Panc1 (cell line): ENCODE measurements at regions not wholly inside any gene's neighbourhood (a gene's known extent, or its start where the extent isn't known, plus 50 kb on each side); places are given as distances from the start of the nearest gene placed in this dataset.

Source experiments
- ATAC-seq: fragments of 200-7000 bp; cut with Tn5 transposase; 2 replicates; pipeline ENCODE4 v1.9.1; 2020; ENCODE audit warnings: mild to moderate bottlenecking, moderate library complexity
- BruUV-seq: library from RNA; stranded (reverse); fragments of 400-500 nt; replicated peaks from 2 replicates; lab custom pipeline; 2021; lab: Mats Ljungman, UMichigan
- CTCF ChIA-PET: fragments of 300-600 bp; sonication (Branson Sonifier 250); formaldehyde crosslinking; loops from one replicate; lab custom pipeline; 2022; ENCODE audit warnings: antibody characterized with exemption; lab: Charles Lee
- POLR2A ChIA-PET: fragments of 300-600 bp; sonication (Branson Sonifier 250); formaldehyde crosslinking; loops from one replicate; lab custom pipeline; 2022; ENCODE audit warnings: antibody characterized with exemption; lab: Charles Lee
- DNase-seq: peaks from one replicate; pipeline ENCODE4 v3.0.0-alpha.2; 2010; ENCODE audit warnings: low read depth, low spot score
- H3K27ac ChIP-seq: 2 replicates; pipeline ENCODE4 v1.5.1; 2011; ENCODE audit warnings: mild to moderate bottlenecking, low read length, inconsistent platforms
- H3K27me3 ChIP-seq: fragments of 200-500 bp; sonication (Bioruptor generic); 2 replicates; pipeline ENCODE4 v1.6.0; 2014; ENCODE audit warnings: low read length, inconsistent platforms; ENCODE audit not compliant: control insufficient read depth, insufficient read depth
- H3K36me3 ChIP-seq: fragments of 200-500 bp; sonication (Bioruptor generic); 2 replicates; pipeline ENCODE4 v1.5.1; 2014; ENCODE audit warnings: inconsistent platforms, mild to moderate bottlenecking, low read length, moderate library complexity; ENCODE audit not compliant: control insufficient read depth, insufficient read depth
- H3K4me1 ChIP-seq: 2 replicates; pipeline ENCODE4 v1.5.1; 2011; ENCODE audit warnings: inconsistent platforms, mild to moderate bottlenecking, low read length, moderate library complexity; ENCODE audit not compliant: control insufficient read depth, insufficient read depth
- H3K4me3 ChIP-seq, 2 experiments: 2 replicates each; pipeline ENCODE4 v1.5.1; 2011 to 2012; ENCODE audit warnings: low read depth in 2 of 2, low read length in 2 of 2, mild to moderate bottlenecking in 2 of 2, inconsistent platforms in 1 of 2, moderate library complexity in 1 of 2
- H3K9me3 ChIP-seq: fragments of 200-500 bp; sonication (Bioruptor generic); 2 replicates; pipeline ENCODE4 v1.5.1; 2014; ENCODE audit warnings: low read depth, mild to moderate bottlenecking, inconsistent platforms, low read length, moderate library complexity; ENCODE audit not compliant: control insufficient read depth, insufficient read depth
- CTCF ChIP-seq: fragments of 450-650 bp; IDR thresholded peaks from 2 replicates; pipeline ENCODE4 v1.5.1; 2017; ENCODE audit warnings: mild to moderate bottlenecking
- POLR2AphosphoS5 ChIP-seq: IDR thresholded peaks from 2 replicates; pipeline ENCODE4 v1.6.1; 2012; ENCODE audit warnings: mild to moderate bottlenecking, low read depth, low read length, moderate library complexity
- REST ChIP-seq, 2 experiments: IDR thresholded peaks; 2 replicates each; pipeline ENCODE4 v1.6.1; 2011 to 2012; ENCODE audit warnings: low read depth in 2 of 2, control low read depth in 1 of 2, low read length in 1 of 2, mild to moderate bottlenecking in 1 of 2, moderate library complexity in 1 of 2; ENCODE audit not compliant: insufficient read depth in 1 of 2
- SIN3A ChIP-seq: IDR thresholded peaks from 2 replicates; pipeline ENCODE4 v1.6.1; 2012; ENCODE audit warnings: low read depth, mild to moderate bottlenecking, low read length, moderate library complexity, borderline replicate concordance; ENCODE audit not compliant: insufficient read depth
- TCF7L2 ChIP-seq: IDR thresholded peaks from 2 replicates; pipeline ENCODE4 v1.6.1; 2011; ENCODE audit warnings: mild to moderate bottlenecking, low read depth, low read length, inconsistent platforms
- in situ Hi-C: cut with HindIII; loops from 2 replicates; pipeline ENCODE4 v1.10.0; 2016; ENCODE audit warnings: low sequenced_read_pairs, low pct_unique_long_range_greater_than_20kb
- intact Hi-C: fragments of 100-400 bp; cut with micrococcal nuclease; formaldehyde crosslinking; loops from one replicate; pipeline ENCODE4 v1.10.0; 2022; ENCODE audit not compliant: unreplicated experiment

- Histone ChIP-seq H3K4me1 (peaks cover 64% of the 10 kb centered on the region), H3K4me3 (no peak overlapping the region), H3K27ac (peak overlapping the region; percentile 65), H3K27me3 (no peaks in the 10 kb centered on the region), H3K9me3 (no peaks in the 10 kb centered on the region), H3K36me3 (no peaks in the 10 kb centered on the region)
- POLR2A ChIA-PET, result interaction anchor here (1.1 kb wide), 1 partner anchor 24 kb away, joined by 3 read pairs; no protein-coding TSS in a partner anchor
- ATAC-seq, result peak; percentile 63
- CTCF ChIA-PET, result interaction anchor here (0.5 to 1.8 kb wide), 29 partner anchors 9 to 666 kb away, joined by 3 to 38 read pairs (median 4); partner anchors contain the start of gene COG1
- DNase-seq, result no peak
- in situ Hi-C loops (no loop called here), intact Hi-C loops (loop anchor here (5.0 kb wide), 1 partner anchor 630 kb away; no protein-coding TSS in a partner anchor)
- BruUV-seq, result TSS peak; percentile 58
- TF ChIP-seq POLR2AphosphoS5 (peak; percentile 46; the same call in 1 of the 2 replicates), TCF7L2 (0 out of 2 replicates have a peak, but pooled peaks have one; percentile 24), CTCF (peak; percentile 97), REST (IDR thresholded peaks at IDR 0.05; ENCODE audit: insufficient read depth in 1 of 2, low read depth in 2 of 2, low read length in 1 of 2) (no peak)
These were observed 436.4 kb downstream of the SOX9 start for GRCh38 chr17:72556944-72557826.

GRCh38 chr17:72558971-72559476 lies 438.2 kb downstream of the SOX9 start:
- ChIA-PET CTCF (interaction anchor here (0.6 to 2.4 kb wide), 6 partner anchors 22 to 169 kb away, joined by 3 to 23 read pairs (median 10); no protein-coding TSS in a partner anchor), POLR2A (no interaction called here)
- intact Hi-C loops (loop anchor here (5.0 kb wide), 1 partner anchor 628 kb away; no protein-coding TSS in a partner anchor), in situ Hi-C loops (no loop called here)
- BruUV-seq, result no TSS peak
- Histone ChIP-seq H3K36me3 (no peaks in the 10 kb centered on the region), H3K4me1 (peaks cover 81% of the 10 kb centered on the region), H3K27me3 (no peaks in the 10 kb centered on the region), H3K27ac (peak overlapping the region; percentile 65), H3K4me3 (no peak overlapping the region), H3K9me3 (no peaks in the 10 kb centered on the region)
- DNase-seq (no peak), ATAC-seq (no peak)
- TF ChIP-seq CTCF, result no peak
- TF ChIP-seq SIN3A, result no peak
- no peak for TF ChIP-seq POLR2AphosphoS5
- no peak for TF ChIP-seq REST (IDR thresholded peaks at IDR 0.05; ENCODE audit: insufficient read depth in 1 of 2, low read depth in 2 of 2, low read length in 1 of 2)
- TF ChIP-seq TCF7L2, result no peak
